DOHH2 (cell line): ENCODE measurements at regions not wholly inside any gene's neighbourhood (a gene's known extent, or its start where the extent isn't known, plus 50 kb on each side); places are given as distances from the start of the nearest gene placed in this dataset.

Source experiments
- EZH2phosphoT487 ChIP-seq: fragments of 200-600 bp; sonication (generic); IDR thresholded peaks from 2 replicates; pipeline ENCODE4 v1.6.1; 2017; ENCODE audit warnings: borderline replicate concordance, mild to moderate bottlenecking, antibody characterized with exemption, low read length, moderate library complexity, mixed read lengths
- TF ChIP-seq, protein P1 (sequence below): fragments of 200-600 bp; sonication (generic); IDR thresholded peaks from one replicate; pipeline ENCODE4 v1.5.1; 2014; ENCODE audit warnings: antibody characterized with exemption, mild to moderate bottlenecking, low read depth, low read length; ENCODE audit not compliant: poor library complexity, severe bottlenecking

DNA sequence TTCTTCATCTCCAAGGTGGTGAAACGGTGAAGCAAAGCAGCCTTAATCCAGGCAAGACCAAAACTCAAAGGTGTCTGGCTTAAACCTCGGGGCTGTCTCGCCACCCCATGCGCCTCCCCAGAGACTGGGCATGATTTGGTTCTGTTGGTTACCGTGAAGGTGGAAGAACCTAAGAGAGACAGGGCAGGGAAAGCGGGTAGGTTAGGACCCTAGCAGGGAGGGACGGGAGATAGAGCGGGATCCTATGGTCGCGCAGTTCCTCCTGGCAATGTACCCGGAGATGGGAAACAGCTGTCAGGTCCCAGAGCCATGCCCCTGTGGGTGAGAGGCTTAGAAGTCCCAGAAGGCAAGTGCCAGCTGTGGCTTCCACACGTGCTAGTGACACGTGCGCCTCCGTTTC is 418.3 kb upstream of the IRX1 start:
- TF ChIP-seq, protein P1, sequence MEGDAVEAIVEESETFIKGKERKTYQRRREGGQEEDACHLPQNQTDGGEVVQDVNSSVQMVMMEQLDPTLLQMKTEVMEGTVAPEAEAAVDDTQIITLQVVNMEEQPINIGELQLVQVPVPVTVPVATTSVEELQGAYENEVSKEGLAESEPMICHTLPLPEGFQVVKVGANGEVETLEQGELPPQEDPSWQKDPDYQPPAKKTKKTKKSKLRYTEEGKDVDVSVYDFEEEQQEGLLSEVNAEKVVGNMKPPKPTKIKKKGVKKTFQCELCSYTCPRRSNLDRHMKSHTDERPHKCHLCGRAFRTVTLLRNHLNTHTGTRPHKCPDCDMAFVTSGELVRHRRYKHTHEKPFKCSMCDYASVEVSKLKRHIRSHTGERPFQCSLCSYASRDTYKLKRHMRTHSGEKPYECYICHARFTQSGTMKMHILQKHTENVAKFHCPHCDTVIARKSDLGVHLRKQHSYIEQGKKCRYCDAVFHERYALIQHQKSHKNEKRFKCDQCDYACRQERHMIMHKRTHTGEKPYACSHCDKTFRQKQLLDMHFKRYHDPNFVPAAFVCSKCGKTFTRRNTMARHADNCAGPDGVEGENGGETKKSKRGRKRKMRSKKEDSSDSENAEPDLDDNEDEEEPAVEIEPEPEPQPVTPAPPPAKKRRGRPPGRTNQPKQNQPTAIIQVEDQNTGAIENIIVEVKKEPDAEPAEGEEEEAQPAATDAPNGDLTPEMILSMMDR, result no peak
- TF ChIP-seq EZH2phosphoT487, result no peak
